ENCODE measurements at regions not wholly inside any gene's neighbourhood (a gene's known extent, or its start where the extent isn't known, plus 50 kb on each side); places are given as distances from the start of the nearest gene placed in this dataset.
"Not testable (repeated sequence)": the region's sequence is repeated elsewhere in the genome, so short reads cannot be mapped to it uniquely, and the experiment has no call there.

- no peaks in the 10 kb centered on the region for H3K9me3 ChIP-seq (replicated peaks)
Measured at GRCh38 chr2:88897715-88898114, 206.2 kb downstream of the RPIA start.

DNA sequence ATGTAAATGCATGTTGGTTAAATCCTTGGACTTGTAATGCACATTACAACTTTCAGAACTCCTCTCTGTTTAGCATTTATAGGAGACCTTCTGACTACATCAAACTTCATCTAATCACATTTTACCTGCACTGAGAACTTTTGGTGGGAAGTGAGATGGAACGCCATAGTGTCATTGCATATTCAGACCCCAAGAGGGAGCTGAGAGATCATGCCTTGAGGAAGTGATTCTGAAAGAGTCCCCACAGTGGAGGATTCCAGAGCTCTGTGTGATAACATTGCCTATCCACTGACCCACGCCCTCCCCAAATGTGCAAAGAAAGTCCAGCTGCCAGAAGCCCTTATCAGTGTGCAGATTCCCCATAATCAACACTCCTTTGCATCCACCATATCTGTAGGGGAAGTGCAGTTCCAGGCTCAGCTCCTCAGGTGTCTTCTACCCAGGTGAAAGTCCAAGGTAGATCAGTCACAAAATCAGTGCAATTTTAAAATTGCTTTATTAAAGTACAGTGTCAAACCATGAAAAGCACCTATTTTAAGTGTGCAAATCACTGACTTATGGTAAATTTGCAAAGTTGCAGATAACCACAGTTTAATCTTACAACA is 212.4 kb downstream of the RPIA start:
- Histone ChIP-seq H3K4me3 (no peak overlapping the region), H3K27ac (no peak overlapping the region), H3K27me3 (no peaks in the 10 kb centered on the region), H3K9me3 (replicated peaks) (no peaks in the 10 kb centered on the region), H3K36me3 (no peaks in the 10 kb centered on the region), H3K4me1 (no peaks in the 10 kb centered on the region)
- peak; percentile 14 to 68 for DNase-seq

More at GRCh38 chr2:88897715-88898114, 206.2 kb downstream of the RPIA start:
- Histone ChIP-seq H3K4me1 (no peaks in the 10 kb centered on the region), H3K27me3 (no peaks in the 10 kb centered on the region), H3K4me3 (no peak overlapping the region), H3K36me3 (no peaks in the 10 kb centered on the region), H3K27ac (no peak overlapping the region)
- no peak for DNase-seq

DNA sequence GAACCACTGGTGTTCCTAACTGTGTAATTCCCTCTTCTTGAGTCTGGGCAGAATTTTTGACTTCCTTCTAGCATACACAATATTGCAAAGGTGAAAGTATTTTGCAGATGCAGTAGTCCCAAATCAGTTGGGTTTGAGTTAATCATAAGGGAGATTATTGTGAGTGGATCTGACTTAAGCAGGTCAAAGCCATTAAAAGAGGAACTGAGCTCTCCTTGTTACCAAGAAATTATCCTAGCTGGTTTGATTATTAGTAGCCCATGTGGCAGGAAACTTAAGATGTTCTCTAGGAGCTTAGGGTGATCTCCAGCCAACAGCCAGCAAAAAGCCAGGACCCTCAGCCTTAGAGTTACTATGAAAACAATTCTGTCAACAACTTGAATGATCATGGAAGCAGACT is 221.8 kb downstream of the RPIA start:
- Histone ChIP-seq H3K4me3 (no peak overlapping the region), H3K9me3 (replicated peaks) (no peaks in the 10 kb centered on the region), H3K27me3 (peaks cover 4% of the 10 kb centered on the region), H3K36me3 (no peaks in the 10 kb centered on the region), H3K27ac (no peak overlapping the region), H3K4me1 (no peaks in the 10 kb centered on the region)
- no peak for DNase-seq

GRCh38 chr2:88919087-88919738 is 227.7 kb downstream of the RPIA start:
- no peaks in the 10 kb centered on the region for H3K36me3 ChIP-seq
- H3K4me1 ChIP-seq: no peaks in the 10 kb centered on the region
- no peak overlapping the region for H3K27ac ChIP-seq
- H3K27me3 ChIP-seq: peaks cover 10% of the 10 kb centered on the region
- DNase-seq: peak in 1 of 2 experiments; percentile 33
- H3K4me3 ChIP-seq: no peak overlapping the region
- H3K9me3 ChIP-seq (replicated peaks): no peaks in the 10 kb centered on the region

DNA sequence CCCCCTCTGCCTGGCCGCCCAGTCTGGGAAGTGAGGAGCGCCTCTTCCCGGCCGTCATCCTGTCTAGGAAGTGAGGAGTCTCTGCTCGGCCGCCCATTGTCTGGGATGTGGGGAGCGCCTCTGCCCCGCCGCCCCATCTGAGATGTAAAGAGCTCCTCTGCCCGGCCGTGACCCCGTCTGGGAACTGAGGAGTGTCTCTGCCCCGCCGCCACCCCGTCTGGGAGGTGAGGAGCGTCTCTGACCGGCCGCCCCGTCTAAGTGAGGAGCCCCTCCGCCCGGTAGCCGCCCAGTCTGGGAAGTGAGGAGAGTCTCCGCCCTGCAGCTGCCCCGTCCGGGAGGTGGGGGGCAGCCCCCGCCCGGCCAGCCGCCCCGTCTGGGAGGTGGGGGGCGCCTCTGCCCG is 228.9 kb downstream of the RPIA start:
- not testable (repeated sequence) for H3K27ac ChIP-seq; H3K27me3 ChIP-seq; H3K36me3 ChIP-seq; H3K9me3 ChIP-seq (replicated peaks); DNase-seq; H3K4me1 ChIP-seq; H3K4me3 ChIP-seq

GRCh38 chr2:88924533-88924932 is 233.1 kb downstream of the RPIA start:
- H3K36me3 ChIP-seq: no peaks in the 10 kb centered on the region; the same call in 1 of the 2 replicates
- no peak overlapping the region for H3K27ac ChIP-seq
- no peak for DNase-seq
- no peak overlapping the region for H3K4me3 ChIP-seq
- H3K9me3 ChIP-seq (replicated peaks): no peaks in the 10 kb centered on the region
- peaks cover 11% of the 10 kb centered on the region for H3K27me3 ChIP-seq
- no peaks in the 10 kb centered on the region for H3K4me1 ChIP-seq

DNA sequence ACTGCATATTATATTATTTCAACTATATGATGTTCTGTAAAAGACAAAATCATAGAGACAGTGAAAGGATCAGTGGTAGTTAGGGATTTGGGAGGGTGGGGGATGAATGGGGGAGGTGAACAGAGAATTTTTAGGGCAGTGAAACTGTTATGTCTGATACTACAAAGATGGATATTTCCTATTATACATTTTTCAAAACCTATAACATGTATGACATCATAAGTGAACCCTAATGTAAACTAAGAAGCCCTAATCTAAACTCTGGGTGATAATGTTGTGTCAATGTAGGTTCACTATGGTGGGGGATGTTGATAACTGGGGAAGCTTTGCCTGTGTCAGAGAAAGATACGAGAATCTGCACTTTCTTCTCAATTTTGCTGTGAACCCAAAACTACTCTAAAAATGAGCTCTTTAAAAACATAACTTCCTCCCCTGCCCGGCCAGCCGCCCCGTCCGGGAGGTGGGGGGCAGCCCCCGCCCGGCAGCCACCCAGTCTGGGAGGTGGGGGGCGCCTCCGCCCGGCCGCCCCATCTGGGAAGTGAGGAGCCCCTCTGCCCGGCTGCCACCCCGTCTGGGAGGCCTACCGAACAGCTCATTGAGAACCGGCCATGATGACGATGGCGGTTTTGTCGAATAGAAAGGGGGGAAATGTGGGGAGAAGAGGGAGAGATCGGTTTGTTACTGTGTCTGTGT is 234.4 kb downstream of the RPIA start:
- H3K4me1 ChIP-seq: no peaks in the 10 kb centered on the region
- H3K4me3 ChIP-seq: no peak overlapping the region
- DNase-seq: no peak
- H3K36me3 ChIP-seq: no peaks in the 10 kb centered on the region; the same call in 1 of the 2 replicates
- H3K27ac ChIP-seq: no peak overlapping the region
- H3K27me3 ChIP-seq: peaks cover 11% of the 10 kb centered on the region
- H3K9me3 ChIP-seq (replicated peaks): no peaks in the 10 kb centered on the region

DNA sequence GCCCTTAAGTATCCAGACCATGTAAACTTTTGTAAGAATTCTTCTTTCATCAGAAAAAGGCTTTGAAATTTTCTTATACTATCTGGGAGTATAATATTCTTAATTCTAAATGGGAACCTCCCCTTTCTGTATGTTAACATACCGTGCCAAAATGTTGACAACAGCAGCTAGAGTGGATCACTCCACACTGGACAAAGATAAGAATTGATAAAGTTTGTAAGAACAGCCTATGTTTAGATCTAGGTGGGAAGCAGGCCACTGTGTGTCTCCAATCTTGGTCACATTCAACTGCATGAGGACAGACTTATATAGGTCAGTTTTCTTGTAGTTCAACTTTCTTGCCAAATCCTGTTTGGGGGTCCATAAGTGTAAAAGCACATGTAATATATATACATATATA is 235.7 kb downstream of the RPIA start:
- no peaks in the 10 kb centered on the region for H3K9me3 ChIP-seq (replicated peaks)
- H3K27ac ChIP-seq: no peak overlapping the region
- no peak overlapping the region for H3K4me3 ChIP-seq
- H3K27me3 ChIP-seq: peaks cover 8% of the 10 kb centered on the region
- no peak for DNase-seq
- H3K4me1 ChIP-seq: no peaks in the 10 kb centered on the region
- no peaks in the 10 kb centered on the region; the same call in 1 of the 2 replicates for H3K36me3 ChIP-seq

DNA sequence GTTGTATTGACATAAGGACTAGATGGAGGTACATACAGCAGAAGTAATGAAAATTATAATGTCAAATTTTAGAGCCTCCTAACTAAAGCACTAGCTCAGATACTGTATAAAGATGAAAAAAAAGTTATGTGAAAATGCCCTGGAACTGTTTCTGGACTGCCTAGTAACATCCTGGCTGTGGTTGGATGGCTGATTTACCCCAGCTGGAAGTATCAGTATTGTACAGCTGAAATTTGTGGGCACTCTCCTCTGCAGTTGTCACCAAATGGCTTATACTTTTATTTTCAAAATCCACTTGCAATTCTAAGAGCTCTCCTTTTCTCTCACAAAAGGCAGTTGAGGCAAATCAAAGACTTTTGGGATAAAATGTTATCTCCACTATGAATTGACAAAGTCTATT is 239.2 kb downstream of the RPIA start:
- Histone ChIP-seq H3K4me1 (no peaks in the 10 kb centered on the region), H3K27ac (no peak overlapping the region), H3K4me3 (no peak overlapping the region), H3K9me3 (replicated peaks) (no peaks in the 10 kb centered on the region), H3K27me3 (peaks cover 4% of the 10 kb centered on the region), H3K36me3 (no peaks in the 10 kb centered on the region; the same call in 1 of the 2 replicates)
- DNase-seq: no peak

GRCh38 chr2:88932686-88933085 is 241.2 kb downstream of the RPIA start:
- Histone ChIP-seq H3K4me1 (no peaks in the 10 kb centered on the region), H3K36me3 (no peaks in the 10 kb centered on the region), H3K27me3 (peaks cover 4% of the 10 kb centered on the region; the same call in 1 of the 2 replicates), H3K9me3 (replicated peaks) (no peaks in the 10 kb centered on the region), H3K4me3 (no peak overlapping the region), H3K27ac (no peak overlapping the region)
- no peak for DNase-seq

DNA sequence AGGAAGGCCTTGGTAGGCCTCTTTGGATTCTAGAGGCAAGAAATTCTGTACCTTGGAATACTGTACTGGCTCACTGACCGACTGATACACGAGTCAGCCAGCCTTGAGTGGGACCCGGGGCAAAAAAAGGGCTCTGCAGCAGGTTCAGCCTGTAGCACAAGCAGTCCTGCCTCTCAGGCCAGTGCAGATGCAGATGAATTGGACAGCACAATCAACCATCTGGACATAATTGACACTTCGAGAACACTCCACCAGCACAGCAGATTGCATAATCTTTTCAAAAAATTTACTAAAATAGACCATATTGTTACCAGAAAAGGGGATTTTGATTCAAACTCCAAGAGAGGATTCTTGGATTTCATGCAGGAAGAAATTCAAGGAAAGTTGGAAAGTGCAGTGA is 241.6 kb downstream of the RPIA start:
- H3K4me1 ChIP-seq: no peaks in the 10 kb centered on the region

DNA sequence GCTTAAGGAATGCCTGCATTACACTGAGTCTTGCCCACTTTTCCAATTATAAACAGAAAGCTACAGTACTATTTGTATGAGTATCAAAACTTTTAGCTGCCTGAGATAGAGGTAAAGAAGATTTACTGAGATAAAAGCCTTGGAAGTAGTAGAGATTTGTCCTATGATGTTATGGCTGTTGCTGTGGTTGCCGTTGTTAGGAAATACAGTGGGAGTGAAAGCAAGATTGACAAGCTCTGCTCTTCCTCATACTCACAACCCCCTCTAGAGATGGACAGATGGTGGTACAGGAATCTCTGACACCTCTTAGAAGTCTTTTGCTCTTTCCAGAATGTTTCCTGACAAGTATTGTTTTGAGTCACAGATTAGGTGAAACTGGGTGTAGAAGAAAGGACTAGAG is 242.5 kb downstream of the RPIA start:
- H3K4me1 ChIP-seq: no peaks in the 10 kb centered on the region
- no peak overlapping the region for H3K27ac ChIP-seq
- H3K9me3 ChIP-seq (replicated peaks): no peaks in the 10 kb centered on the region
- peak in 1 of 2 experiments; percentile 6 for DNase-seq
- no peak overlapping the region for H3K4me3 ChIP-seq
- no peaks in the 10 kb centered on the region for H3K36me3 ChIP-seq
- H3K27me3 ChIP-seq: no peaks in the 10 kb centered on the region

More for the DNA sequence above, 241.6 kb downstream of the RPIA start:
- DNase-seq: no peak
- Histone ChIP-seq H3K27ac (no peak overlapping the region), H3K9me3 (replicated peaks) (no peaks in the 10 kb centered on the region), H3K4me3 (no peak overlapping the region), H3K36me3 (no peaks in the 10 kb centered on the region), H3K27me3 (peaks cover 1% of the 10 kb centered on the region; the same call in 1 of the 2 replicates)

DNA sequence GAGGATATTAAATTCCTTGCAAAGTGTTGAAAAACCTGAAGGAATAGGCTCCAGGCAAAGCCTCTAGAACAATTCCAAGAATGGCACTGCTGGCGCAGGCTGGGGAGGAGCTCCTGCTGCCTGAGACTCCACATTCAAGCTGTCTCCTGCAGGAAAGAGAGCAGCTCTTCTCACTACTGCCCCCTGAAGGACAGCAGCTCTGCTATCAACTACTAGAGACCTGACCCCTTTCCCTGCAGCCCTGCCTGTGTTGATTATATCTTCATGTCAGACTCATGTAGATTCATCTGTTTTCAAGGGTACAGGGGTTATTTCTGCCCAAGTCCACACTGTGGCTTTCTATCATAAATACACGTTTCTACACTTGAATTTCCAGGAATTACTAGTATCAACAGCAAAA is 249.7 kb downstream of the RPIA start:
- not testable (repeated sequence) for H3K36me3 ChIP-seq; H3K9me3 ChIP-seq (replicated peaks); H3K27me3 ChIP-seq; H3K27ac ChIP-seq; H3K4me1 ChIP-seq; H3K4me3 ChIP-seq
- DNase-seq: peak; percentile 17 to 50

- DNase-seq: no peak
- no peaks in the 10 kb centered on the region for H3K9me3 ChIP-seq (replicated peaks)
- H3K4me1 ChIP-seq: no peaks in the 10 kb centered on the region
- H3K4me3 ChIP-seq: no peak overlapping the region
- no peaks in the 10 kb centered on the region for H3K36me3 ChIP-seq
- H3K27ac ChIP-seq: no peak overlapping the region
- no peaks in the 10 kb centered on the region for H3K27me3 ChIP-seq
Measured at GRCh38 chr2:88942798-88943197, 251.3 kb downstream of the RPIA start.

GRCh38 chr2:88949336-88949735 is 257.9 kb downstream of the RPIA start:
- Histone ChIP-seq H3K4me3 (no peak overlapping the region), H3K27me3 (no peaks in the 10 kb centered on the region; the same call in 1 of the 2 replicates), H3K4me1 (no peaks in the 10 kb centered on the region), H3K36me3 (no peaks in the 10 kb centered on the region), H3K9me3 (replicated peaks) (no peaks in the 10 kb centered on the region), H3K27ac (no peak overlapping the region)
- no peak for DNase-seq
